ENCODE measurements at regions not wholly inside any gene's neighbourhood (a gene's known extent, or its start where the extent isn't known, plus 50 kb on each side); places are given as distances from the start of the nearest gene placed in this dataset.

DNA sequence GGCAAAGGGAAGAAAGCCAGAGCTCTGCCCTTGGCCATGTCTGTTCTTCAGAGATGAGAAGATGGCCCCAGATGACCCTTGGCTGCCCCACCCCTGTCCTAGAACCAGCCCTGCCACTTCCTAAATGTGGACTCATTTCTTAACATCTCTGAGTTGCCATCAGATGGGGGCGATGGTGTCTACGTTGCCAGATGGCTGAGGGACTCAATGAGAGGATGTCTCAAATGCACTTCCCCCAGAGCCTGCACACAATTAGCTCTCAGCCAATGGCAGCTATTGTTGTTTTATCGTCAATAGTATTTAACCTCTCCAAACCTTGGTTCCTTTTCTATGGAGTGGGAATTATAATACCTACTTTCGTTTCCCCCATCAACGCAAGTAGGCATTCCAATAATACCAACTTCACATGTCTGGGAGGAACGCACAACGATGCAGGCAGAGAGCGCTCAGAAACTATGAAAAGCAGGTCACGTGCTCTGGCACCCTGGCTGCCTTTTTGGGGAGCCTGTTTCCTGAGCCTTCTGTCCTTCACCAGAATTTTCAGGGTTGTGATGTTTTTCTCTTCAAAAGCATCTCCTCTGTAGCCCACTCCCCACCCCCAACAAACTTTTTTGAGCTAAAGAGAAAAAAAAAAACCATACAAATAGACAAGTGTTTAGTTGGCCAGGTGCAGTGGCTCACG lies 100.3 kb downstream of the MCFD2 start:
- DNase-seq (no peak), ATAC-seq (no peak)
- intact Hi-C loops (cut with micrococcal nuclease) = loop anchor here (10.0 kb wide), 1 partner anchor 60 kb away; no protein-coding TSS in a partner anchor

GRCh38 chr2:46814160-46814961 lies 101.2 kb downstream of the MCFD2 start:
- intact Hi-C loops (cut with micrococcal nuclease) = loop anchor here (10.0 kb wide), 1 partner anchor 60 kb away; no protein-coding TSS in a partner anchor
- DNase-seq (peak; percentile 88), ATAC-seq (peak; percentile 74)

DNA sequence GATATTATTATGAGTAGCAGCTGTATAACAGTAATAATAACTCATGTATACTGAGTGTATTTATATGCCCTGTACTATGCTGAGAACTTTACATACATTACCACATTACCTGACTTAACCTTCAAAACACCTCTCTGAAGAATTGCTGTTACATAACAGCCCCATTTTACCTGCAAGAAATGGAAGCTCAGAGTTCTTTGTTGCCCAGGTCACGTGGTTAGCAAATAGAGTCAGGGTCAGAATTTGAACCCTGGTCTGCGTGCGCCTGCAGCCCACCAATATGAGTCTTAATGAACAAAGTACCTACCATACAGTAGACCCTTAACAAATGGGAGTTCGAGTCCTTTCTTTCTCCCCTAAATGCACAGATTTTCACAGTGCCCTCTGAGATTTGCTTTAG lies 101.9 kb downstream of the MCFD2 start:
- ATAC-seq (no peak), DNase-seq (no peak)
- intact Hi-C loops (cut with micrococcal nuclease) = loop anchor here (10.0 kb wide), 1 partner anchor 61 kb away; no protein-coding TSS in a partner anchor

GRCh38 chr2:46813020-46813415 lies 102.6 kb downstream of the MCFD2 start:
- ATAC-seq (peak; percentile 66), DNase-seq (peak; percentile 81)
- intact Hi-C loops (cut with micrococcal nuclease) = loop anchor here (10.0 kb wide), 1 partner anchor 62 kb away; no protein-coding TSS in a partner anchor

Data from left ventricle myocardium superior (tissue), 1 donor.